ENCODE measurements at regions not wholly inside any gene's neighbourhood (a gene's known extent, or its start where the extent isn't known, plus 50 kb on each side); places are given as distances from the start of the nearest gene placed in this dataset.

- TF ChIP-seq CHD7 (IDR thresholded peaks at IDR 0.05; ENCODE audit: insufficient replicate concordance, low read length), result no peak
- no peak for TF ChIP-seq PHF8 (conservative IDR thresholded peaks at IDR 0.05; ENCODE audit: low read depth, low read length)
- no peak for TF ChIP-seq HDAC6 (IDR thresholded peaks at IDR 0.05; ENCODE audit: low read depth, low read length)
- TF ChIP-seq RNF2 (IDR thresholded peaks at IDR 0.05; ENCODE audit: borderline replicate concordance, low read depth, low read length, missing control alignments, poor library complexity, severe bottlenecking), result no peak
- TF ChIP-seq USF2 (IDR thresholded peaks at IDR 0.05; ENCODE audit: low read length), result no peak
- TF ChIP-seq TAF7 (optimal IDR thresholded peaks at IDR 0.05; ENCODE audit: borderline replicate concordance, low read depth, low read length), result no peak
- TF ChIP-seq MAFK (IDR thresholded peaks at IDR 0.05; ENCODE audit: low read depth, low read length), result no peak
- no peak for TF ChIP-seq CEBPB (IDR thresholded peaks at IDR 0.05; ENCODE audit: low read depth, low read length)
- no peak for TF ChIP-seq KDM5A (IDR thresholded peaks at IDR 0.05; ENCODE audit: low read length)
- no peak for TF ChIP-seq BCL11A (IDR thresholded peaks at IDR 0.05; ENCODE audit: low read depth in 2 of 2, low read length in 2 of 2)
These were observed 53.6 kb upstream of the OR5D13 start (continued) for GRCh38 chr11:55719608-55720160.
